Esophagus muscularis mucosa (tissue), 4 donors: ENCODE measurements at regions not wholly inside any gene's neighbourhood (a gene's known extent, or its start where the extent isn't known, plus 50 kb on each side); places are given as distances from the start of the nearest gene placed in this dataset.
"Not testable (repeated sequence)": the region's sequence is repeated elsewhere in the genome, so short reads cannot be mapped to it uniquely, and the experiment has no call there.

Experiments used
- DNase-seq: peaks from one replicate; pipeline ENCODE4 v3.0.0-alpha.2; 2017; ENCODE audit errors: extremely low spot score
- H3K27ac ChIP-seq, 4 donors: fragments of 200-600 bp; sonication (generic); replicated peaks in 1 of 4; 1 replicate in 3 of 4; 2 replicates in 1 of 4; pipeline ENCODE4 v1.5.1; 2016 to 2019; ENCODE audit warnings: mild to moderate bottlenecking in 1 of 4
- H3K27me3 ChIP-seq, 4 donors: fragments of 200-600 bp; sonication (generic); one replicate each; pipeline versions ENCODE4 v1.5.1 to v1.6.0; 2016 to 2019
- H3K36me3 ChIP-seq, 4 donors: fragments of 200-600 bp; sonication (generic); one replicate each; pipeline ENCODE4 v1.5.1; 2016 to 2019
- H3K4me1 ChIP-seq, 4 donors: fragments of 200-600 bp; sonication (generic); one replicate each; pipeline ENCODE4 v1.5.1; 2016 to 2019
- H3K4me3 ChIP-seq, 4 donors: fragments of 200-600 bp; sonication (generic); 1 replicate in 2 of 4; 2 replicates in 2 of 4; pipeline ENCODE4 v1.5.1; 2016 to 2019; ENCODE audit warnings: mild to moderate bottlenecking in 4 of 4, moderate library complexity in 1 of 4
- H3K9me3 ChIP-seq, 4 donors: fragments of 200-600 bp; sonication (generic); 1 replicate in 3 of 4; 2 replicates in 1 of 4; pipeline ENCODE4 v1.5.1; 2016 to 2019
- EP300 ChIP-seq: sonication (generic); formaldehyde crosslinking; IDR thresholded peaks from one replicate; pipeline ENCODE4 v1.6.1; 2017; ENCODE audit warnings: antibody characterized with exemption
- POLR2A ChIP-seq: fragments of 450-650 bp; IDR thresholded peaks from one replicate; pipeline ENCODE4 v1.6.1; 2017; ENCODE audit warnings: antibody characterized with exemption, moderate library complexity, mild to moderate bottlenecking, low read depth
- POLR2AphosphoS5 ChIP-seq, 2 donors: sonication (generic); formaldehyde crosslinking; IDR thresholded peaks; one replicate each; pipeline ENCODE4 v1.6.1; 2017; ENCODE audit warnings: antibody characterized with exemption in 2 of 2
- WGBS: methylation state at CpG from one replicate; pipeline ENCODE4 v1.1.5; 2018; 5-methylcytosine and 5-hydroxymethylcytosine counted together
- intact Hi-C: fragments of 100-400 bp; cut with DNase I; formaldehyde crosslinking; loops from one replicate; pipeline ENCODE4 v1.15.1; 2023
- TF ChIP-seq, protein P1 (sequence below), 3 experiments: fragments of 200-600 bp in 2 of 3; fragments of 450-650 bp in 1 of 3; sonication (generic) in 2 of 3; IDR thresholded peaks; one replicate each; pipeline ENCODE4 v1.5.1; 2017 to 2019; ENCODE audit warnings: antibody characterized with exemption in 3 of 3, mild to moderate bottlenecking in 2 of 3, moderate library complexity in 1 of 3

DNA sequence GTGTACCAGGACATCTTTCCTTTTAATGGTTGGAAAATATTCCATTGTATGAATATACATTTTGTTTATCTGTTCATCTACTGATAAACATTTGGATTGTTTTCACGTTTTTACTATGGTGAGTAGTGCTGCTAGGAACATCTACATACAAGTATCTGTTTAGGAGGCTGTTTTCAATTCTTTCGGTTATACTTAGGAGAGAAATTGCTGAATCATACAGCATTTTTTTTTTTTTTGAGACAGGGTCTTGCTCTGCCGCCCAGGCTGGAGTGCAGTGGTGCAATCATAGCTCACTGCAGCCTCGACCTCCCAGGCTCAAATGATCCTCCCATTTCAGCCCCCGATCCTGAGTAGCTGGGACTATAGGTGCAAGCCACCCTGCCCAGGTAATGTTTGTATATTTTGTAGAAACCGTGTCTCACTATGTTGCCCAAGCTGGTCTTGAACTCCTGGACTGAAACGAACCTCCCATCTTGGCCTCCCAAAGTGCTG lies 122.9 kb downstream of the CRLF3 start:
- Histone ChIP-seq H3K36me3 (no peaks in the 10 kb centered on the region), H3K4me3 (no peak overlapping the region), H3K27me3 (peaks cover 0 to 62% (median 4%) of the 10 kb centered on the region in 4 donors), H3K4me1 (peaks cover 5 to 19% (median 17%) of the 10 kb centered on the region in 4 donors), H3K9me3 (no peaks in the 10 kb centered on the region), H3K27ac (no peak overlapping the region)
- DNase-seq: no peak
- 69% methylated on average over 7 of the region's 7 CpGs for WGBS
- TF ChIP-seq, protein P1, sequence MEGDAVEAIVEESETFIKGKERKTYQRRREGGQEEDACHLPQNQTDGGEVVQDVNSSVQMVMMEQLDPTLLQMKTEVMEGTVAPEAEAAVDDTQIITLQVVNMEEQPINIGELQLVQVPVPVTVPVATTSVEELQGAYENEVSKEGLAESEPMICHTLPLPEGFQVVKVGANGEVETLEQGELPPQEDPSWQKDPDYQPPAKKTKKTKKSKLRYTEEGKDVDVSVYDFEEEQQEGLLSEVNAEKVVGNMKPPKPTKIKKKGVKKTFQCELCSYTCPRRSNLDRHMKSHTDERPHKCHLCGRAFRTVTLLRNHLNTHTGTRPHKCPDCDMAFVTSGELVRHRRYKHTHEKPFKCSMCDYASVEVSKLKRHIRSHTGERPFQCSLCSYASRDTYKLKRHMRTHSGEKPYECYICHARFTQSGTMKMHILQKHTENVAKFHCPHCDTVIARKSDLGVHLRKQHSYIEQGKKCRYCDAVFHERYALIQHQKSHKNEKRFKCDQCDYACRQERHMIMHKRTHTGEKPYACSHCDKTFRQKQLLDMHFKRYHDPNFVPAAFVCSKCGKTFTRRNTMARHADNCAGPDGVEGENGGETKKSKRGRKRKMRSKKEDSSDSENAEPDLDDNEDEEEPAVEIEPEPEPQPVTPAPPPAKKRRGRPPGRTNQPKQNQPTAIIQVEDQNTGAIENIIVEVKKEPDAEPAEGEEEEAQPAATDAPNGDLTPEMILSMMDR (IDR thresholded peaks at IDR 0.05): no peak
- intact Hi-C loops: no loop called here

DNA sequence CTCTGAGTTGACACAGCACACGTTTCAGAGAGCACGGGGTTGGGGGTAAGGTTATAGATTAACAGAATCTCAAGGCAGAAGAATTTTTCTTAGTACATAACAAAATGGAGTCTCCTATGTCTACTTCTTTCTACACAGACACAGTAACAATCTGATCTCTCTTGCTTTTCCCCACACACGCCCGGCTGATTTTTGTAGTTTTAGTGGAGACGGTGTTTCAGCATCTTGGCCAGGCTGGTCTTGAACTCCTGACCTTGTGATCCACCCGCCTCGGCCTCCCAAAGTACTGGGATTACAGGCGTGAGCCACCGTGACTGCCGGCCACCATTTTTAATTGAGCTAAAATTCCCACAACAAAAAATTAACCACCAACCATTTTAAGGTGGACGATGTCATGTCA lies 123.7 kb downstream of the CRLF3 start:
- H3K9me3 ChIP-seq, H3K4me3 ChIP-seq, H3K27ac ChIP-seq, DNase-seq, H3K36me3 ChIP-seq, intact Hi-C loops: not testable (repeated sequence)
- Histone ChIP-seq H3K27me3 (peaks cover 0 to 56% (median 4%) of the 10 kb centered on the region in 4 donors), H3K4me1 (peaks cover 5 to 11% (median 10%) of the 10 kb centered on the region in 4 donors)
- 75% methylated on average over 9 of the region's 11 CpGs for WGBS

DNA sequence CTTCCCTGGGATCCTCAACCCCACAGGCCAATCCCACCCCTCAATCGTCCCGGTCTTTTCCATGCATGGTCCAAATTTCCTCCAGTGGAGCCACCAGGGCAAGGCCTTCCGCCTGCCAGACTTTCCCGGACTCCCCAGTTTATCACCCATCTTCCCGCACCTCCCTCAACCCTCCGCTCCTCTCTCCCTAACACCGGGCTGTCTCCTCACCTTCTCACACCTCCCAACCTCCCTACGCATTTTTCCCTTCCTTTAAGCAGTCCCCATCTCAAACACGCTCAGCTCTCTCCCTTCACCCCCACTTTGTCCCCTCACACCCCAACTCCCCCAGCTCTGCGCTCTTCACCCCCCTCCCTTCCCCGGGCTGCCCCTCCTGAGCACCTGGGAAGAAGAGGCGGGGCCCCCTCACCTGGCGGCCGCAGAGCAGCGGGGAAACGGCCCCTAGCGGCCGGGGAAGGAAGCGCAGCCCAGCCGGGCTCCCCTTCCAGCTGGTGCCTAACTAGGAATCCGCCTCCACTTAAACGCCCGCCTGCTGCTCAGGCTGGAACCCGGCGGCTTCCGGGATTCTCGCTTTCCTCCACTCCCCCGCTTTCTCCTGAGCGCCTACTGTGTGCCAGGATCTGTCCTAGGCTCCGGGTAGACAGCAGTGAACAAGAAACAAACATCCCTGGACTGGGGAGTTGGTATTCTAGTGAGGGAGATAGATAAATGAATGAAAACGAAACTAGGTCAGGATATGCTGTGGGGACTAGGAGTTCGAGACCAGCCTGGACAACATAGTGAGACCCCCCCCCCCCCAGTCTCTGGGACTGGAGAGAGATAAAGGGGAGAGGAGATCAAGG lies 126.7 kb downstream of the CRLF3 start:
- Histone ChIP-seq H3K4me1 (peaks cover 5 to 17% (median 15%) of the 10 kb centered on the region in 4 donors), H3K4me3 (peak overlapping the region; percentile 38 to 56 (median 43)), H3K27me3 (peaks cover 0 to 40% (median 4%) of the 10 kb centered on the region in 4 donors)
- H3K27ac ChIP-seq, H3K9me3 ChIP-seq, DNase-seq, intact Hi-C loops, H3K36me3 ChIP-seq: not testable (repeated sequence)
- 11% methylated on average over 20 of the region's 32 CpGs for WGBS
- TF ChIP-seq, protein P1 (IDR thresholded peaks at IDR 0.05): peak; percentile 84 to 97 (median 90)

DNA sequence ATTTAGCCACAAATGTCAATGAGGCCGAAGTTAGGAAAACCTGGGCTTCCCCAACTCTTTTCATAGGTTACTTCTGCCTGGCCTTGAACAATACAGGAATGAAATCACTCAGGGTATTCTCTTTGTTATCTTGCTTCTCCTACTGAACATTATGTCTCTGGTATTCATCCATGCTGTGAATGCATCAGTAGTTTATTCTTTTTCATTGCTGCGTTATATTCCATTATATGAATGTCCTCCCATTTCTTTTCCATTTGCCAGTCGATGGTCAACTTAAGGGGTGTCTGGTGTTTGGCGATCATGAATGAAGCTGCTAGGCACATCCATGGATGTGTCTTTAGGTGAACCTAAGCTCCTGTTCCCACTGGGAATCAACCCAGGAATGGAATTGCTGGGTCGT lies 128.3 kb downstream of the CRLF3 start:
- intact Hi-C loops: no loop called here
- H3K4me3 ChIP-seq: no peak overlapping the region
- no peak for DNase-seq
- H3K36me3 ChIP-seq: no peaks in the 10 kb centered on the region
- TF ChIP-seq POLR2AphosphoS5 (IDR thresholded peaks at IDR 0.05): no peak
- no peak for TF ChIP-seq POLR2A
- TF ChIP-seq, protein P1 (IDR thresholded peaks at IDR 0.05): no peak
- no peak for TF ChIP-seq EP300
- H3K4me1 ChIP-seq: peaks cover 5 to 17% (median 15%) of the 10 kb centered on the region in 4 donors
- WGBS: 98% methylated on average over 5 of the region's 5 CpGs
- H3K9me3 ChIP-seq: no peaks in the 10 kb centered on the region
- H3K27ac ChIP-seq: no peak overlapping the region
- H3K27me3 ChIP-seq: peaks cover 0 to 26% (median 0%) of the 10 kb centered on the region in 4 donors

DNA sequence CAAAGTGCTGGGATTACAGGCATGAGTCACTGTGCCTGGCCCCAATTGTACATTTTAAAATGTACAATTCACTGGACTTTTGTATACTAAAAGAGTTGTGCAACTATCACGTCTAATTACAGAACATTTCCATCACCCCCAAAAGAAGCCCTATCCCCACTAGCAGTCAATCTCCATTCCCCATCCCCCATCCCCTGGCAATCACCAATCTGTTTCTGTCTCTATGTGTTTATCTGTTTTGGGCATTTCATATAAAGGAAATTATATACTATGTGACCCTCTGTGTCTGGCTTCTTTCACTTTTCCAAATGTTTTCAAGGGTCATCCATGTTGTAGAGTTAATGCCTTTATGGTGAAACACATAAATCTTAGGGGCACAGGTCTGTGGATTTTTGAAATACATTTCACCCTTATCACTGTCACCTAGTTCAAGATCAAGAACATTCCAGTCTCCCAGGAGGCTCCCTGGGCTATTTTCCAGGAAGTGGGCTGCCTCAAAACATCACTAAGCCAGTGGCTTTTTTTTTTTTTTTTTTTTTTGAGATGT lies 129.2 kb downstream of the CRLF3 start:
- H3K36me3 ChIP-seq, intact Hi-C loops, H3K27ac ChIP-seq, H3K9me3 ChIP-seq, H3K4me3 ChIP-seq, DNase-seq: not testable (repeated sequence)
- Histone ChIP-seq H3K27me3 (peaks cover 0 to 21% (median 0%) of the 10 kb centered on the region in 4 donors), H3K4me1 (peaks cover 5 to 17% (median 15%) of the 10 kb centered on the region in 4 donors)
- WGBS: 43% methylated on average over 1 of the region's 1 CpG
